HL-60 (cell line): ENCODE measurements at regions not wholly inside any gene's neighbourhood (a gene's known extent, or its start where the extent isn't known, plus 50 kb on each side); places are given as distances from the start of the nearest gene placed in this dataset.

Experiments used
- DNase-seq, 2 experiments: peaks; one replicate each; pipeline ENCODE4 v3.0.0-alpha.2; 2010 to 2020; ENCODE audit warnings: low read depth in 1 of 2, low spot score in 1 of 2
- H3K27ac ChIP-seq: fragments of 250-450 bp; sonication (Bioruptor Pico); replicated peaks from 2 replicates; pipeline ENCODE4 v1.5.1; 2020; ENCODE audit warnings: mild to moderate bottlenecking, moderate library complexity
- H3K27me3 ChIP-seq: fragments of 250-450 bp; sonication (Bioruptor Pico); 2 replicates; pipeline ENCODE4 v1.5.1; 2021; ENCODE audit warnings: mild to moderate bottlenecking, moderate library complexity; ENCODE audit not compliant: insufficient read depth, poor library complexity, severe bottlenecking
- H3K4me3 ChIP-seq: replicated peaks from 2 replicates; pipeline ENCODE4 v1.5.1; 2011; ENCODE audit warnings: mild to moderate bottlenecking, control low read depth, low read length; ENCODE audit not compliant: insufficient read depth
- GABPA ChIP-seq: IDR thresholded peaks from 2 replicates; pipeline ENCODE4 v1.6.1; 2012; ENCODE audit warnings: low read depth
- POLR2AphosphoS5 ChIP-seq: IDR thresholded peaks from 2 replicates; pipeline ENCODE4 v1.6.1; 2012; ENCODE audit warnings: low read depth
- SPI1 ChIP-seq: IDR thresholded peaks from 2 replicates; pipeline ENCODE4 v1.6.1; 2012; ENCODE audit warnings: low read depth, mild to moderate bottlenecking, borderline replicate concordance
- TF ChIP-seq, protein P1 (sequence below): IDR thresholded peaks from one replicate; pipeline ENCODE4 v1.5.1; 2011; ENCODE audit warnings: low read length, control low read depth, inconsistent platforms; ENCODE audit not compliant: insufficient read depth
- TF ChIP-seq, protein P2 (sequence below): IDR thresholded peaks from 2 replicates; pipeline ENCODE4 v1.6.1; 2012; ENCODE audit warnings: low read depth; ENCODE audit not compliant: insufficient replicate concordance

DNA sequence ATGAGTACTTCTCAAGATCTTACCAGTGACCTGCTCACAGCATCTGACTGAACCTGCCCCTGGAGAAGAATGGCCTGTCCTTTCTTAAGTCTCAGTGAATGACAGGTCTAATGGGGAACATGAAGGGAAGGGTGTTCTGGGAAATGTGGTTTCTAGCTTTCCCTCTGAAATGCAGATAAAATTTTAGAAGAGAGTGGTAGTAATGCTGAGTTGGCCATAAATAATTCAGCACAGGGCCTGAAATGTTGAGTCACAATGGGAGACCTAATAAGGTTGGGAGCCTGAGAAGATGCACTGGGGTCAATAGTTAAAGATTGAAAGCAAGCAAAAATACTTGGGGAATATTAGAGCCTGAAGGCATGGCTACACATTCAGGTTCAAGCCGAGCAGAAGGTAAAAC lies 214.9 kb upstream of the ARHGAP24 start:
- no peaks in the 10 kb centered on the region for H3K27me3 ChIP-seq
- H3K4me3 ChIP-seq = no peak overlapping the region
- no peak for DNase-seq
- TF ChIP-seq, protein P1, sequence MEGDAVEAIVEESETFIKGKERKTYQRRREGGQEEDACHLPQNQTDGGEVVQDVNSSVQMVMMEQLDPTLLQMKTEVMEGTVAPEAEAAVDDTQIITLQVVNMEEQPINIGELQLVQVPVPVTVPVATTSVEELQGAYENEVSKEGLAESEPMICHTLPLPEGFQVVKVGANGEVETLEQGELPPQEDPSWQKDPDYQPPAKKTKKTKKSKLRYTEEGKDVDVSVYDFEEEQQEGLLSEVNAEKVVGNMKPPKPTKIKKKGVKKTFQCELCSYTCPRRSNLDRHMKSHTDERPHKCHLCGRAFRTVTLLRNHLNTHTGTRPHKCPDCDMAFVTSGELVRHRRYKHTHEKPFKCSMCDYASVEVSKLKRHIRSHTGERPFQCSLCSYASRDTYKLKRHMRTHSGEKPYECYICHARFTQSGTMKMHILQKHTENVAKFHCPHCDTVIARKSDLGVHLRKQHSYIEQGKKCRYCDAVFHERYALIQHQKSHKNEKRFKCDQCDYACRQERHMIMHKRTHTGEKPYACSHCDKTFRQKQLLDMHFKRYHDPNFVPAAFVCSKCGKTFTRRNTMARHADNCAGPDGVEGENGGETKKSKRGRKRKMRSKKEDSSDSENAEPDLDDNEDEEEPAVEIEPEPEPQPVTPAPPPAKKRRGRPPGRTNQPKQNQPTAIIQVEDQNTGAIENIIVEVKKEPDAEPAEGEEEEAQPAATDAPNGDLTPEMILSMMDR = no peak
- no peak for TF ChIP-seq GABPA
- no peak for TF ChIP-seq POLR2AphosphoS5
- no peak for TF ChIP-seq SPI1
- TF ChIP-seq, protein P2, sequence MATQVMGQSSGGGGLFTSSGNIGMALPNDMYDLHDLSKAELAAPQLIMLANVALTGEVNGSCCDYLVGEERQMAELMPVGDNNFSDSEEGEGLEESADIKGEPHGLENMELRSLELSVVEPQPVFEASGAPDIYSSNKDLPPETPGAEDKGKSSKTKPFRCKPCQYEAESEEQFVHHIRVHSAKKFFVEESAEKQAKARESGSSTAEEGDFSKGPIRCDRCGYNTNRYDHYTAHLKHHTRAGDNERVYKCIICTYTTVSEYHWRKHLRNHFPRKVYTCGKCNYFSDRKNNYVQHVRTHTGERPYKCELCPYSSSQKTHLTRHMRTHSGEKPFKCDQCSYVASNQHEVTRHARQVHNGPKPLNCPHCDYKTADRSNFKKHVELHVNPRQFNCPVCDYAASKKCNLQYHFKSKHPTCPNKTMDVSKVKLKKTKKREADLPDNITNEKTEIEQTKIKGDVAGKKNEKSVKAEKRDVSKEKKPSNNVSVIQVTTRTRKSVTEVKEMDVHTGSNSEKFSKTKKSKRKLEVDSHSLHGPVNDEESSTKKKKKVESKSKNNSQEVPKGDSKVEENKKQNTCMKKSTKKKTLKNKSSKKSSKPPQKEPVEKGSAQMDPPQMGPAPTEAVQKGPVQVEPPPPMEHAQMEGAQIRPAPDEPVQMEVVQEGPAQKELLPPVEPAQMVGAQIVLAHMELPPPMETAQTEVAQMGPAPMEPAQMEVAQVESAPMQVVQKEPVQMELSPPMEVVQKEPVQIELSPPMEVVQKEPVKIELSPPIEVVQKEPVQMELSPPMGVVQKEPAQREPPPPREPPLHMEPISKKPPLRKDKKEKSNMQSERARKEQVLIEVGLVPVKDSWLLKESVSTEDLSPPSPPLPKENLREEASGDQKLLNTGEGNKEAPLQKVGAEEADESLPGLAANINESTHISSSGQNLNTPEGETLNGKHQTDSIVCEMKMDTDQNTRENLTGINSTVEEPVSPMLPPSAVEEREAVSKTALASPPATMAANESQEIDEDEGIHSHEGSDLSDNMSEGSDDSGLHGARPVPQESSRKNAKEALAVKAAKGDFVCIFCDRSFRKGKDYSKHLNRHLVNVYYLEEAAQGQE = no peak
- H3K27ac ChIP-seq = no peak overlapping the region

DNA sequence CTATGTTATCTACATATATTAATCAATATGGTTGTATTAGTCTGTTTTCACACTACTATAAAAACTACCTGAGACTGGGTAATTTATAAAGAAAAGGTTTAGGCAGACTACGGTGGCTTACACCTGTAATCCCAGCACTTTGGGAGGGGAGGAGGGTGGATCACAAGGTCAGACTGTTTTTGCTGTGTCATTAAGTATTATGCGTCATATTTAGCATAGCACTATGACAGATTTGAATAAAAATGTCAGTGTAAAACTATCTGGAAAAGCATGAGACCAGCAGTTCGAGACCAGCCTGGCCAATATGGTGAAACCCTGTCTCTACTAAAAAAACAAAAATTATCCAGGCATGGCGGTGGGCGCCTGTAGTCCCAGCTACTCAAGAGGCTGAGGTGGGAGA lies 209.7 kb upstream of the ARHGAP24 start:
- H3K4me3 ChIP-seq = no peak overlapping the region
- no peak for DNase-seq
- H3K27ac ChIP-seq = no peak overlapping the region
- TF ChIP-seq SPI1 = no peak
- TF ChIP-seq, protein P1 = no peak
- TF ChIP-seq, protein P2 = no peak
- no peak for TF ChIP-seq GABPA
- H3K27me3 ChIP-seq = no peaks in the 10 kb centered on the region

DNA sequence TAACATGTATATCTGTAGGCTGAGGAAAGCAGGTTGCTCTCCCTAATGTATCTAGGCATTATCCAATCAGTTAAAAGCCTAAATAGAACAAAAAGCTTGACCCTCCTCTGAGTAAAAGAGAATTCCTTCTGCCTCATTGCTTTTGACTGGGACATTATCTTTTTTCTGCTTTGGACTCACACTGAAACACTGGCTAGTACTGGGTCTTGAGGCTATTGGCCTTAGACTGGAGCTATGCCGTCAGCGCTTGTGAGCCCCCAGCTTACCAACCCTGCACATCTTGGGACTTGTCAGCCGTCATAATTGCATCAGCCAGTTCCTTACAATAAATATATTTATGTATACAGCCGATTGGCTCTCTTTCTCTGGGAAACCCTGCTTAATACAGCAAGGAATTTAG lies 206.8 kb upstream of the ARHGAP24 start:
- Histone ChIP-seq H3K4me3 (no peak overlapping the region), H3K27me3 (no peaks in the 10 kb centered on the region), H3K27ac (no peak overlapping the region)
- TF ChIP-seq, protein P1 = no peak
- TF ChIP-seq SPI1 (no peak), POLR2AphosphoS5 (no peak), GABPA (no peak)
- TF ChIP-seq, protein P2 = no peak
- no peak for DNase-seq
